GM23248 (cell line): ENCODE measurements at regions not wholly inside any gene's neighbourhood (a gene's known extent, or its start where the extent isn't known, plus 50 kb on each side); places are given as distances from the start of the nearest gene placed in this dataset.

Source experiments
- DNase-seq: peaks from one replicate; pipeline ENCODE4 v3.0.0-alpha.2; 2015
- H2AFZ ChIP-seq: fragments of 200-600 bp; sonication (generic); 2 replicates; pipeline ENCODE4 v1.6.1; 2016; ENCODE audit warnings: antibody characterized with exemption
- H3F3A ChIP-seq: fragments of 200-600 bp; sonication (generic); 2 replicates; pipeline ENCODE4 v1.6.1; 2016; ENCODE audit warnings: mild to moderate bottlenecking, antibody characterized with exemption, mixed run types; ENCODE audit not compliant: insufficient read depth
- H3K27ac ChIP-seq: fragments of 200-600 bp; sonication (generic); 2 replicates; pipeline ENCODE4 v1.5.1; 2016; ENCODE audit warnings: mild to moderate bottlenecking
- H3K27me3 ChIP-seq: fragments of 200-600 bp; sonication (generic); replicated peaks from 2 replicates; pipeline ENCODE4 v1.6.1; 2016; ENCODE audit warnings: mild to moderate bottlenecking; ENCODE audit not compliant: insufficient read depth
- H3K36me3 ChIP-seq: fragments of 200-600 bp; sonication (generic); 2 replicates; pipeline ENCODE4 v1.6.1; 2016; ENCODE audit warnings: low read depth, mild to moderate bottlenecking
- H3K4me1 ChIP-seq: fragments of 200-600 bp; sonication (generic); 2 replicates; pipeline ENCODE4 v1.6.1; 2016; ENCODE audit warnings: mild to moderate bottlenecking; ENCODE audit not compliant: insufficient read depth
- H3K4me2 ChIP-seq: fragments of 200-600 bp; sonication (generic); one replicate; pipeline ENCODE4 v1.6.1; 2016; ENCODE audit warnings: mild to moderate bottlenecking; ENCODE audit not compliant: unreplicated experiment
- H3K4me3 ChIP-seq: fragments of 200-600 bp; sonication (generic); 2 replicates; pipeline ENCODE4 v1.5.1; 2016; ENCODE audit warnings: mild to moderate bottlenecking
- H3K79me2 ChIP-seq: fragments of 200-600 bp; sonication (generic); 2 replicates; pipeline ENCODE4 v1.6.1; 2016; ENCODE audit warnings: mild to moderate bottlenecking; ENCODE audit not compliant: insufficient read depth
- H3K9ac ChIP-seq: fragments of 200-600 bp; sonication (generic); 2 replicates; pipeline ENCODE4 v1.6.1; 2016; ENCODE audit warnings: mild to moderate bottlenecking
- H3K9me2 ChIP-seq: fragments of 200-600 bp; sonication (generic); 2 replicates; pipeline ENCODE4 v1.6.1; 2016; ENCODE audit warnings: mixed run types, mild to moderate bottlenecking, moderate library complexity; ENCODE audit not compliant: insufficient read depth
- H3K9me3 ChIP-seq: fragments of 200-600 bp; sonication (generic); one replicate; pipeline ENCODE4 v1.6.1; 2017; ENCODE audit warnings: low read depth
- H4K20me1 ChIP-seq: fragments of 200-600 bp; sonication (generic); 2 replicates; pipeline ENCODE4 v1.6.0; 2016; ENCODE audit not compliant: insufficient read depth
- EZH2 ChIP-seq: fragments of 200-600 bp; sonication (generic); IDR thresholded peaks from 2 replicates; pipeline ENCODE4 v1.6.1; 2018; ENCODE audit warnings: antibody characterized with exemption, mild to moderate bottlenecking; ENCODE audit not compliant: insufficient read depth, poor library complexity, severe bottlenecking
- EZH2phosphoT487 ChIP-seq: fragments of 200-600 bp; sonication (generic); IDR thresholded peaks from 2 replicates; pipeline ENCODE4 v1.6.1; 2018; ENCODE audit warnings: antibody characterized with exemption, moderate library complexity, mild to moderate bottlenecking, low read depth; ENCODE audit not compliant: insufficient read depth
- WGBS, 2 experiments: methylation state at CpG; one replicate each; pipeline ENCODE4 v1.1.6; 2015 to 2017; ENCODE audit warnings: low lambda C conversion rate in 2 of 2, low coverage in 1 of 2; ENCODE audit errors: missing lambda C conversion rate in 2 of 2; 5-methylcytosine and 5-hydroxymethylcytosine counted together
- in situ Hi-C: fragments of 300-500 bp; cut with MboI; formaldehyde crosslinking; loops from 2 replicates; pipeline ENCODE4 v1.15.0; 2020

DNA sequence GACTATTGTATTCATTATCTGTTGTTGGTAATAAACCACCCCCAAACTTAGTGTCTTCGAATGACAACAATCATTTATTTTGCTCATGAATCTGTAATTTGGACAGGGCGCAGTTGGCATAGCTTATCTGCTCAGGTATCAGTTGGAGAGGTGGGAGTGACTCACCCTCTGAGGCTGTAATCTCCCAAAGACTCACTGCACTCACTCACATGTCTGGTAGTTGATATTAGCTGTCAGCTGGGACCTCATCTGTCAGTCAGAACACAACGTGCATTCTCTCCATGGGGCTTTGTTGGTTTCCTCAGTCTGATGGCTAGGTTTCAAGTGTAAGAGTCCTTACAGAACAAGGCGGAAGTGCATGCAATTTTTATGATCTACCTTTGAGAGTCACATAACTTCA lies 183.5 kb upstream of the PRNP start:
- Histone ChIP-seq H3K79me2 (no peaks in the 10 kb centered on the region), H3K4me3 (no peak overlapping the region), H3K27me3 (no peaks in the 10 kb centered on the region), H4K20me1 (no peaks in the 10 kb centered on the region), H3K4me1 (peaks cover 12% of the 10 kb centered on the region), H3K27ac (no peak overlapping the region), H3K9ac (no peak overlapping the region), H2AFZ (no peak overlapping the region), H3K9me3 (no peaks in the 10 kb centered on the region), H3K36me3 (no peaks in the 10 kb centered on the region), H3K4me2 (no peak overlapping the region), H3F3A (peaks cover 13% of the 10 kb centered on the region), H3K9me2 (no peaks in the 10 kb centered on the region)
- 56 to 61% methylated on average over 4 of the region's 4 CpGs for WGBS, 2 experiments
- TF ChIP-seq EZH2phosphoT487 (no peak), EZH2 (no peak)
- DNase-seq: no peak
- in situ Hi-C loops: no loop called here

DNA sequence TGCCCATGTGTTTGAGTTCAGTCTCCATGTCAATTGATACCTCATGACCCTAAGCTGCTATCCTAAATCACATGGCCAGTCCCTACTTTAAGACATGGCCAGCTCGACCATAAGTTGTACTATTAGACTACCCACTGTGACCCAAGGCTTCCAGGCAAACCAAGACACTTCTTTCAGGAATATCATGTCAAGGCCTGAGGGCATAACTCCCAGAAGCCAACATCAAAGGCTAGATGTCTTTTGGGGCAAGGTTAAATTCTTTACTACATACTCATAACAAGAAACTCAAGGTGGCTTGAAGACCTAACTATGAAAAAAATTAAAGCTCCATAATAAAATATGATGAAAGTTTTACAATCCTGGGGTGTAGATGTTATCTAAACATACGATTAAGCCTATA lies 192.9 kb upstream of the PRNP start:
- no peaks in the 10 kb centered on the region for H3K36me3 ChIP-seq
- WGBS, 2 experiments: 76 to 81% methylated on average over 2 of the region's 2 CpGs
- no peak overlapping the region for H3K27ac ChIP-seq
- H3K9ac ChIP-seq: no peak overlapping the region
- H3K9me2 ChIP-seq: peaks cover 3% of the 10 kb centered on the region; the same call in 1 of the 2 replicates
- in situ Hi-C loops: no loop called here
- H4K20me1 ChIP-seq: no peaks in the 10 kb centered on the region
- H3K4me1 ChIP-seq: peaks cover 36% of the 10 kb centered on the region
- DNase-seq: no peak
- H2AFZ ChIP-seq: no peak overlapping the region
- H3K79me2 ChIP-seq: no peaks in the 10 kb centered on the region
- H3K27me3 ChIP-seq: no peaks in the 10 kb centered on the region
- no peaks in the 10 kb centered on the region for H3K9me3 ChIP-seq
- TF ChIP-seq EZH2 (no peak), EZH2phosphoT487 (no peak)
- no peak overlapping the region for H3K4me3 ChIP-seq
- H3K4me2 ChIP-seq: no peak overlapping the region
- H3F3A ChIP-seq: peaks cover 29% of the 10 kb centered on the region

DNA sequence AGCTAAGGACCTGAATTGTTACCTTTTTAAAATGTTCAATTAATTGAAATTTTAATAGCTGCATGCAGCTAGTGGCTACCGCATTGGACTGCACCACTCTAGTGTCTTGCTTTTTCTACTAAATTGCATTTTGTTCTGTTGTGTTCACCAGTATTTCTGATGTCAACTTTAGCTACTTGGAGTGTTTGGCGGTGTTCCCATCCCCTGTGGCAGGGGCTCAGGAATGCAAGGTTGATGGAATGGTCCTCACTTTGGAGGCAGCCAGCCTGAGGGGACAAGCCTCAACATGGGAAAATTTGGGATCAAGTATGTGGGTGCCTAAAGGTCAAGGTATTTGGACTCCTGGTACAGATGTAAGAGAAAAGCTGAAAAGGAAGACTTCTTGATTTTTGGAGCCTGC lies 194.6 kb upstream of the PRNP start:
- Histone ChIP-seq H3K4me2 (no peak overlapping the region), H3K4me1 (peaks cover 38% of the 10 kb centered on the region), H3K27ac (no peak overlapping the region), H4K20me1 (no peaks in the 10 kb centered on the region), H3K27me3 (no peaks in the 10 kb centered on the region), H3K79me2 (no peaks in the 10 kb centered on the region), H2AFZ (no peak overlapping the region), H3K9ac (no peak overlapping the region), H3K9me3 (no peaks in the 10 kb centered on the region), H3K36me3 (no peaks in the 10 kb centered on the region), H3K4me3 (no peak overlapping the region), H3F3A (peaks cover 35% of the 10 kb centered on the region), H3K9me2 (peaks cover 3% of the 10 kb centered on the region; the same call in 1 of the 2 replicates)
- WGBS, 2 experiments: 80 to 81% methylated on average over 2 of the region's 2 CpGs
- TF ChIP-seq EZH2phosphoT487 (no peak), EZH2 (no peak)
- no peak for DNase-seq
- in situ Hi-C loops: no loop called here

DNA sequence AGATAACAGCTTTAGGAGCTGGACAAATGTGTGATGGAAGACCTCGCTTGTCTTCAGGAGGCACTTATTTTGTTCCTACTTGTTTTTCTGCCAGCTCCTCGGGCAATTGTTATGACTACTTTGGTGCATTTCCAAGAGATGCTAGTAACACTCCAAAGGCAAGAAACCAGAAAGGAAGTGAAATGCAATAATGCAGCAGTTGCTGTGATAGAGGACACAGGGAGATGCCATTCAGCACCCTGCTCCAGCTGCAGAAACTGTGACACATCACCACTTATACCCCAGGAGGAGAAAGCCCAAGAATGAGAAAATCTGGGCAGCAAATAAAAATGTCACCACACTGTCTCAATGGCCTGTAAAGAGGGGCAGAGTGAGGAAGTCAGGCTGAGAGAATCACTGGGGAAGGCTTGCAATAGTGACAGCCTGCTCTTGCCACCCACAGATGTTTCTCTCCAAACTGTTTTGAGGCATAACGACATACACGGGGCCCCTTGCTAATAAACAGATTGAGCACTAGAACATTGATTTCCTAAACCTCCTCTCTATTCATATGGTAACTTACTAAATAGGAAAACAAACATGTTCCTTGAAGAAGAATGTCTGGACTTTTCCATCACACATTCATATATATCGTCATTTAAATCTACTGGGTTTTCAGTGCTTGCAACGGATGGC lies 195.5 kb upstream of the PRNP start:
- Histone ChIP-seq H3K36me3 (no peaks in the 10 kb centered on the region), H2AFZ (no peak overlapping the region), H3K27ac (peak overlapping the region; percentile 36), H3K9ac (no peak overlapping the region), H4K20me1 (no peaks in the 10 kb centered on the region), H3K27me3 (no peaks in the 10 kb centered on the region), H3K79me2 (no peaks in the 10 kb centered on the region), H3F3A (peaks cover 35% of the 10 kb centered on the region), H3K4me3 (no peak overlapping the region), H3K4me2 (peak overlapping the region; percentile 27), H3K9me3 (no peaks in the 10 kb centered on the region), H3K9me2 (peaks cover 3% of the 10 kb centered on the region; the same call in 1 of the 2 replicates), H3K4me1 (peaks cover 38% of the 10 kb centered on the region)
- TF ChIP-seq EZH2phosphoT487 (no peak), EZH2 (no peak)
- WGBS, 2 experiments: 25 to 31% methylated on average over 6 of the region's 6 CpGs
- DNase-seq: peak; percentile 85
- in situ Hi-C loops: no loop called here
